DMS153 treated with DMSO at 0.1 percent for 48 hours (cell line): ENCODE measurements at regions not wholly inside any gene's neighbourhood (a gene's known extent, or its start where the extent isn't known, plus 50 kb on each side); places are given as distances from the start of the nearest gene placed in this dataset.
"Not testable (repeated sequence)": the region's sequence is repeated elsewhere in the genome, so short reads cannot be mapped to it uniquely, and the experiment has no call there.

Source experiments
- DNase-seq: peaks from one replicate; lab custom pipeline; 2025; ENCODE audit not compliant: unreplicated experiment; lab: John Stamatoyannopoulos, UW

GRCh38 chr2:21761361-21761760 is 637.6 kb downstream of the TDRD15 start:
- no peak for DNase-seq

- DNase-seq = no peak
Observed at GRCh38 chr2:21763501-21763900, 639.7 kb downstream of the TDRD15 start.

- DNase-seq = no peak
Observed at GRCh38 chr2:21770787-21771186, 647.0 kb downstream of the TDRD15 start.

GRCh38 chr2:21772624-21773023 is 648.9 kb downstream of the TDRD15 start:
- no peak for DNase-seq

GRCh38 chr2:21773168-21773567 is 649.4 kb downstream of the TDRD15 start:
- DNase-seq = no peak

- DNase-seq = no peak
Observed at GRCh38 chr2:21774691-21775368, 651.1 kb downstream of the TDRD15 start.

- no peak for DNase-seq
Observed at GRCh38 chr2:21779786-21780185, 656.0 kb downstream of the TDRD15 start.

- DNase-seq = no peak
Observed at GRCh38 chr2:21781962-21782361, 658.2 kb downstream of the TDRD15 start.

GRCh38 chr2:21782866-21783265 is 659.1 kb downstream of the TDRD15 start:
- DNase-seq = no peak

- no peak for DNase-seq
Observed at GRCh38 chr2:21787941-21788340, 664.2 kb downstream of the TDRD15 start.

GRCh38 chr2:21790311-21790710 is 666.5 kb downstream of the TDRD15 start:
- not testable (repeated sequence) for DNase-seq

GRCh38 chr2:21792571-21792970 is 668.8 kb downstream of the TDRD15 start:
- no peak for DNase-seq

GRCh38 chr2:21793461-21793860 is 669.7 kb downstream of the TDRD15 start:
- DNase-seq = no peak

GRCh38 chr2:21794611-21795010 is 670.8 kb downstream of the TDRD15 start:
- DNase-seq = no peak

GRCh38 chr2:21800356-21800755 is 676.6 kb downstream of the TDRD15 start:
- DNase-seq = no peak

GRCh38 chr2:21803550-21803949 is 679.8 kb downstream of the TDRD15 start:
- DNase-seq = no peak

GRCh38 chr2:21804151-21804550 is 680.4 kb downstream of the TDRD15 start:
- DNase-seq = no peak

GRCh38 chr2:21811541-21811940 is 687.8 kb downstream of the TDRD15 start:
- no peak for DNase-seq

GRCh38 chr2:21812766-21813165 is 689.0 kb downstream of the TDRD15 start:
- no peak for DNase-seq

- DNase-seq = no peak
Observed at GRCh38 chr2:21814588-21815149, 690.9 kb downstream of the TDRD15 start.

- no peak for DNase-seq
Observed at GRCh38 chr2:21818212-21818795, 694.5 kb downstream of the TDRD15 start.

GRCh38 chr2:21819454-21819853 is 695.7 kb downstream of the TDRD15 start:
- DNase-seq = no peak

- no peak for DNase-seq
Observed at GRCh38 chr2:21820271-21820670, 696.5 kb downstream of the TDRD15 start.
